Fibroblast of lung (primary cell): ENCODE measurements at regions not wholly inside any gene's neighbourhood (a gene's known extent, or its start where the extent isn't known, plus 50 kb on each side); places are given as distances from the start of the nearest gene placed in this dataset.
"Not testable (repeated sequence)": the region's sequence is repeated elsewhere in the genome, so short reads cannot be mapped to it uniquely, and the experiment has no call there.

Experiments used
- DNase-seq, 2 donors: peaks; one replicate each; pipeline versions ENCODE4 v3.0.0 to v3.0.0-alpha.2; 2010; ENCODE audit warnings: low read depth in 2 of 2
- H2AFZ ChIP-seq: 2 replicates; pipeline ENCODE4 v1.5.1; 2012; ENCODE audit warnings: low read length, control low read depth, inconsistent platforms
- H3K27ac ChIP-seq: 2 replicates; pipeline ENCODE4 v1.5.1; 2011; ENCODE audit warnings: low read length, control low read depth; ENCODE audit not compliant: insufficient read depth
- H3K27me3 ChIP-seq: 2 replicates; pipeline ENCODE4 v1.5.1; 2011; ENCODE audit warnings: mild to moderate bottlenecking, low read length; ENCODE audit not compliant: control insufficient read depth, insufficient read depth
- H3K36me3 ChIP-seq: 2 replicates; pipeline ENCODE4 v1.5.1; 2011; ENCODE audit warnings: low read length; ENCODE audit not compliant: control insufficient read depth, insufficient read depth
- H3K4me1 ChIP-seq: 2 replicates; pipeline ENCODE4 v1.5.1; 2011; ENCODE audit warnings: low read length; ENCODE audit not compliant: control insufficient read depth, insufficient read depth; ENCODE audit errors: extremely low read depth
- H3K4me2 ChIP-seq: 2 replicates; pipeline ENCODE4 v1.5.1; 2011; ENCODE audit warnings: low read length, control low read depth; ENCODE audit not compliant: insufficient read depth; ENCODE audit errors: extremely low read depth
- H3K4me3 ChIP-seq, 4 experiments: fragments of 200-600 bp in 1 of 4; sonication (generic) in 1 of 4; replicated peaks in 1 of 4; 2 replicates each; pipeline ENCODE4 v1.5.1; 2011 to 2016; ENCODE audit warnings: low read length in 4 of 4, low read depth in 3 of 4, mild to moderate bottlenecking in 3 of 4, control low read depth in 2 of 4, inconsistent platforms in 1 of 4, mixed read lengths in 1 of 4; ENCODE audit not compliant: insufficient read depth in 1 of 4; ENCODE audit errors: control extremely low read depth in 1 of 4
- H3K79me2 ChIP-seq: 2 replicates; pipeline ENCODE4 v1.5.1; 2012; ENCODE audit warnings: mild to moderate bottlenecking, low read length, inconsistent platforms; ENCODE audit not compliant: control insufficient read depth, insufficient read depth
- H3K9ac ChIP-seq: 2 replicates; pipeline ENCODE4 v1.5.1; 2011; ENCODE audit warnings: mild to moderate bottlenecking, low read length, control low read depth; ENCODE audit not compliant: insufficient read depth
- H3K9me3 ChIP-seq: 2 replicates; pipeline ENCODE4 v1.5.1; 2012; ENCODE audit warnings: low read depth, low read length; ENCODE audit not compliant: control insufficient read depth, insufficient read depth
- H4K20me1 ChIP-seq: 2 replicates; pipeline ENCODE4 v1.5.1; 2011; ENCODE audit warnings: low read length; ENCODE audit not compliant: control insufficient read depth, insufficient read depth; ENCODE audit errors: extremely low read depth

DNA sequence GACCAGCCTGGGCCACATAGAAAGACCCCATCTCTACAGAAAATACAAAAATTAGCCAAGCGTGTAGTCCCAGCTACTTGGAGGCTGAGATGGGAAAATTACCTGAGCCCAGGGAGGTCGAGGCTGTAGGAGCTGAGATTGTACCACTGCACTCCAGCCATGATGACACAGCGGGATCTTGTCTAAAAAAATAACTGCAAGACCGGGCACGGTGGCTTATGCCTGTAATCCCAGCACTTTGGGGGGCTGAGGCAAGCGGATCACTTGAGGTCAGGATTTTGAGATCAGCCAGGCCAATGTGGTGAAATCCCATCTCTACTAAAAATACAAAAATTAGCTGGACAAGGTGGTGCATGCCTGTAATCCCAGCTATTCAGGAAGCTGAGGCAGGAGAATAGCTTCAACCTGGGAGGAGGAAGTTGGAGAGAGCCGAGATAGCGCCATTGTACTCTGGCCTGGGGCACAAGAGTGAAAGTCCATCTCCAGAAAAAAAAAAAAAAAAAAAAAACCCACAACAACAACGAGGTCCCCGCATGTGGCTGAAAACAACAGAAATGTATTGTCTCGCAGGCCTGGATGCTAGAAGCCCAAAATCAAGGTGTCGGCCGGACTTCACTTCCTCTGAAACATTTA lies 50.7 kb upstream of the DEFB108B start:
- not testable (repeated sequence) for DNase-seq, H3K4me1 ChIP-seq, H3K79me2 ChIP-seq, H3K9me3 ChIP-seq, H2AFZ ChIP-seq, H3K9ac ChIP-seq, H3K27me3 ChIP-seq, H3K27ac ChIP-seq, H3K4me2 ChIP-seq, H4K20me1 ChIP-seq, H3K36me3 ChIP-seq, H3K4me3 ChIP-seq

- peak; percentile 66 to 69 for DNase-seq
- H4K20me1 ChIP-seq, H3K27me3 ChIP-seq, H3K4me2 ChIP-seq, H3K27ac ChIP-seq, H3K9me3 ChIP-seq, H3K79me2 ChIP-seq, H2AFZ ChIP-seq, H3K4me1 ChIP-seq, H3K4me3 ChIP-seq, H3K36me3 ChIP-seq, H3K9ac ChIP-seq: not testable (repeated sequence)
Observed at GRCh38 chr11:71783191-71783590, 49.8 kb upstream of the DEFB108B start.
